ENCODE measurements at regions not wholly inside any gene's neighbourhood (a gene's known extent, or its start where the extent isn't known, plus 50 kb on each side); places are given as distances from the start of the nearest gene placed in this dataset.

DNA sequence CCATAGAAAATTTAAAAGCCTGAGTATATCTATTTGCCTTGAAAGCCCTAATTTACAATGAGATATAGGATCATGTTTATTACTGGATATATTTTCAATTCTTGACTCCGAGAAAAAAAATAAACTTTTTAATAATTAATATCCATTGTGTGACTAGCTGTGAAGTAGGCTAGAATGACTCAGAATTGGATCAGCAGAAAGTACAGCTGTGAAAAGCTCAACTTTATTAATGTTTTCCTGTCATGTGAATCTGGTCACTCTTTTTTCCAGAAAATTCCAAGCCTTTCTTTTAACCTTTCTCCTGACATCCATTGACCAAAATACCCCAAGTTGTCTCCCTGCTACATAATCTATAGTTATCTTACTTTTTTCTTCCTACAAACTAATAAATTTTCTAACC is 171.8 kb upstream of the PACRGL start:
- DNase-seq (ENCODE audit: low read depth): peak; percentile 52

DNA sequence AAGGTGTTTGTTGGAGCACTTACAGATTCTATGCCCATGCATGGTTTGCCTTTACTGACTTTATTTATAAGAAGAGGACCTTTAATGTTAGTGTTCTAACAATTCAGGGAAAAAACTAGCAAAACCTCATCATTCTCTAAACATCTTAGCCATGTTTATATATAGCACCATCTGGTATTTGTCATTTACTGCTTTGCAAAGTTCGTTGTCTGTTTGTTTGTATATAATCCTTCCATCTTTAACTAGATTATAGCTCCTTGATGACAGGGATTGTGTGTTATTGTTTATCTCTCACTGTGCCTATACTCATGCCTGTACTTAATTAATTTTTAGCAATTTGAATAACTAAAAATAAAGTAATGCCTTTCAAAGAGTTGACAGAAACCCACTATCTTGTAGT is 170.6 kb upstream of the PACRGL start:
- DNase-seq (ENCODE audit: low read depth): no peak

DNA sequence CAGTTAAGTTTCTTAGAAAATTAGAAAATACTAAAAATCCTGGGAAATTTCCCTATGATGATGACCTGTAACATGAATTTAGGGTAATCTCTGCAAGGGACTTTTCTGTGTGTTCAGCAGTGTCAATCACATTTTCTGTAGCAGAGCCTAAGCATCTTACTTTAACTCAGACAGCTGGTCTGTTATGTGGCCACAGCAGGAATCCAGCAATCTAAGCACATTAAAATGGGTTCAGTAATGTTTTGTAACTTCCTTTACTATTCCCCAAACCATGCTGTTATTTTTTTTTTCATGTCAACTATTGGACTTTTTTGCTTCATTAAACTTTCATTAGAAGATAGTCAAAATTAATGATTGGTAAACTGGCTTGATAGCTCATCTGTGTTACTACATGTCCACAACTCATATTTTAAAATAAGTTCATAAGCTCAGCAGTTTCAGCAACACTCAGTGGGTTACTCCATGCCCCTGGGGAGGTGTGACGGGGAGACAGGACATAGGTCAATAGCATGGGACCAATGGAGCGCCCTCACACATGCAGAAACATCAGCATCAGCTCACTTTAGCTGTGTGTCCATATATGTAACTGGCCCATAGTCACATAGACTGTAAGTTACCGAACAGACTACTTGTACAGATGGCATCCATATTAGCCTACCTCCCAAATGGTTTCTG is 168.0 kb upstream of the PACRGL start:
- no peak for DNase-seq (ENCODE audit: low read depth)

DNA sequence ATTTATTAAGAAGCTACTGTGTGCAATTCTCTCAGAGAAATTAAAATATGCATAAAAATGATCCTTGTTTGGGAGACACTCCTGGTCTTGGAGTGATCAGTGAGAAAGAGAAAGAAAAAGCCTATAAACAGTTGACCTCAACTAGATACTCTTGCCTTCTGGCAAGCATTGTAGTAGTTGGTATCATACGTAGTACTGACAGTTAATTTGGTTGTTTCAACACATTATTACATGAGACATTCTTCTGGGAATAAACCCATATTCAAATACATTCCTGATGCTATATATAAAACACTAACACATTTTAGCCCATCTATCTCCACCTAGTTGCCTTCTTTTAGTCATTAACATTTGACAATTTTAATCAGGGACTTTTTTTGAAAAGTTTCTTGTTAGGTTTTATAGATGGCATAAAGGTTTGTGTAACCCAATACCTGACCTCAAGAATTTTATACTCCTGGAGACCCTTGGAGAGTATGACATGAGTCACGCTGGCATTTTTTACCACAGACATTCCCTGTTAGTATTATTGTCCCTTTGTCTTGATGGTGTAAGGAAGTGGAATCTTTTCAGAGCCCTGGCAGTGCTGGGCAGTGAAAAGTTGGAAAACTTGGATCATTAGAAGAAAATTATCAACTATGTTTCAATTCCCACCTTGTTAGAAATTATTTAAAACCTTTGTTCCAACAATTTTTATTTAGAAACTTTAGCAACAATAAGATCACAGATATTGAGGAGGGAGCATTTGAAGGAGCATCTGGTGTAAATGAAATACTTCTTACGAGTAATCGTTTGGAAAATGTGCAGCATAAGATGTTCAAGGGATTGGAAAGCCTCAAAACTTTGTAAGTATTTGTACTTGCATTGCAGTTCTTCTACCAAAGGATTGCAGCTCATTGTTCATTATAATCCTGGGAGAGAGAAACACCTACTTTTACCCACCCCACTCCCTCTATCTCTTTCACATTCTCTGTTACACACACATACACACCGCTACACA is 167.1 kb upstream of the PACRGL start:
- peak; percentile 62 for DNase-seq (ENCODE audit: low read depth)

DNA sequence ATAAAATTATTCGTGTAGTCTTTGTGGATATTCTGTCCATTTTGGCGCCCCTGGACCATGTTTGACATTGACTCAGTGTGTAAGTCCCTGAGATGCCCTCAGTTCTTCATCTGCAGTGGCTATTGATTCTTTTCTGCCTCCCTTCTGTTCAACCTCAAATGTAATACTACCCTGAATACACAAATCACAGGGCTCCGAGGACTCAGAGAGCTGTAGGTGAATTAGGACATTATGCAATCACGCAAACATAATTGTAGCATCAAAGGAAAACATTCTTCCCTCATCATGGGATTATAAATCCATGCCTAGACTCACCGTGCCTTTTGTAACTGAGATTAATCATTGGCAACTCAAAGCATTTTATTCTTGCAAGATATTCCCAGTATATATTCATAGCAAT is 161.4 kb upstream of the PACRGL start:
- no peak for DNase-seq (ENCODE audit: low read depth)

DNA sequence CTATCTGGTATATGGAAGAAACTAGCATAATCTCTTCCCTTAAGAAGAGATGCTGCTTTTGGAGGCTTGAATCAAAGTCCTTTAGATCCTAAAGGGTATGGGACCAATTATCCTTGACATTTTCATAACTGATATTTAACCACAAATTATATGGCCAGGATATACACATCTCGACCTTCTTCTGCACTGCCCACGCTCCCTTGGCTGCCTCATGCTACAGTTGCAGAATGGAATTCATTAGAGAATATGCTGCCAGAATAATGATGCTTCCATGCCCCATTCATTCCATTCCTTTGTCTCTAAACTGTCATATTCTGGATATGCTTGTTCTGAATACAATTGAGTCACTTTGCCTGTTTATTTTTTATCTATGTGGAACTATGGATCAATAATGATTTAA is 157.1 kb upstream of the PACRGL start:
- DNase-seq (ENCODE audit: low read depth): no peak

DNA sequence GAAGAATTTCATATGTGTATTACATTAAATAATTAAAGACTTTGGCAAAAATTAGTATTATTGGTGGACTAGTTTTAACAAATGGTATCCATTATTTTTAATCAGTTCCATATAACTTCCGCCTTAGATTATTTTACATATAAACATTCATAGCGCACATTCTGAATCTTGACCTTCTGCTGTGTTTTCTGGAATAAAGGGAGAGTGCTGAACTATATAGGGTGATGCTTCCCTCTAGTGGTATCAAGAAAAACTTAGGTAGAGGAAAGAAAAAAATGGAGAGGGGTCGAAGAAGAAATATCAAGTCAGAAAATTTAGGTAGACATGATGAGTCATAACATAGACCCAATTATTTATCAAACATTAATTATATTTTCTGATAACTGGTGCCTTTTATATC is 155.6 kb upstream of the PACRGL start:
- DNase-seq (ENCODE audit: low read depth): peak; percentile 60

DNA sequence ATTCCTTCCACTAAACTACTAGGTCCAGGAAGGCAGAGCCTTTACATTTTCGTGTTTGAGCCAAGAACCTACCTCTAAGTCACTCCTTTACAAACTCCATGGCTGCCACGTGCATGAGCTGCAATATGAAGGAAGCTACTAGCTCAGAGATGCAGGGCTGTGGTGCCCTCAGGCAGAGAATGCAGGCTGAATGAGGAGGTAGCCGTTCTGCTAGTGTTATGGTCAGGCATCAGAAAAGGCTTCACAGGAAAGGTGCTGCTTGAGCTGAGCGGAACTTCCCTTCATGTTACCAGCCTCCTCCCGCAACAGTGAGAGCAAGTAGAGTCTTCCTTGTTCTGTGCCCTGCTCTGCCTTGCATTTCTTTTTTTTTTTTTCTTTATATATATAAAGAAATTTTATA is 148.3 kb upstream of the PACRGL start:
- no peak for DNase-seq (ENCODE audit: low read depth)

DNA sequence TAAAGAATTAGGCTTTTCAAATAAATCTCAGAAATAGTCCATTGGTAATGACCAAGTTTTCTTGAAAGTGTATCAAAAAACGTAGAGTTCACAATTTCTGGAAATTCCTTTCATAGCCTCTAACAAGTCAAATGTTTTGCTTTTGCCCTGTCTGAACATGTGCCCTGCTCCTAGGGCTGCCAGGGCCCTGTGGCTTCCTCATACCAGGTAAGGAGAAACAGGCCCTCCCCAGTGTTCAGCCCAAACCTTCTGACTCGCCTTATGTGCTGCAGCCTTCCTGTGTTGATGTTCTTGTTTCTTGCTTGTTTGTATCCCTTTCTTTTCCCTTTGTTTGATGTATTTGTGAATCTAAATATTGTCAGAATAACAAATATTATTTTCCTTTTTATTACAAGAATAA is 146.1 kb upstream of the PACRGL start:
- no peak for DNase-seq (ENCODE audit: low read depth)

DNA sequence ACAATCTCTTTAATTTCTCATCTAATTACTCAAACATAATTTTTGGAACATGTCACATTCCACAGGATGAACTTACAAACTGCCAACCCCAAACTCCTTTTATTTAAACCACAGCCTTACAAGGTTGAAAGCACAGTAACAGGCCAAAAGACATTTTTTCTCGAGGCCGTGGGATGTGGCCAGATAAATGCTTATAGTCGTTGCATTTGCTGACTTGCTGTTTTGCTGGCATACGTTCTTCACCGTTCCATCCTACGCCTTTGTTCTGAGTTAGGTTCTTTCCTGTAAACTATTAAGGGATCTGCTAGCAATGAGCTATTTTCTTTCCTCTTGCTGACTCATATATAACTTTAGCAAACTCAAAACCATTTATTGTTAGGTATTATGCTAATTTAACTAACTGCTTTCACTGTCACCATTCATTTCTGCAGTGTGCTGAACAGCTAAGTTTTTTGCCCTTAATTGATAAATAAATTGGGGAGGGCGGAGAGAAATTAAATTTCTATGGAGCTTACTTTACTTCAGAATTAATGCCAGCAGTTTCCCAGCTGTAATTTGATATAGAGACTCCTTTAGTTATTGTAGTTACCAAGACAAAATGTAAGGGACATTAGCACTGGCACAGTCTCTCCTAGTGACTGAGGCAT is 135.1 kb upstream of the PACRGL start:
- DNase-seq (ENCODE audit: low read depth): no peak

DNA sequence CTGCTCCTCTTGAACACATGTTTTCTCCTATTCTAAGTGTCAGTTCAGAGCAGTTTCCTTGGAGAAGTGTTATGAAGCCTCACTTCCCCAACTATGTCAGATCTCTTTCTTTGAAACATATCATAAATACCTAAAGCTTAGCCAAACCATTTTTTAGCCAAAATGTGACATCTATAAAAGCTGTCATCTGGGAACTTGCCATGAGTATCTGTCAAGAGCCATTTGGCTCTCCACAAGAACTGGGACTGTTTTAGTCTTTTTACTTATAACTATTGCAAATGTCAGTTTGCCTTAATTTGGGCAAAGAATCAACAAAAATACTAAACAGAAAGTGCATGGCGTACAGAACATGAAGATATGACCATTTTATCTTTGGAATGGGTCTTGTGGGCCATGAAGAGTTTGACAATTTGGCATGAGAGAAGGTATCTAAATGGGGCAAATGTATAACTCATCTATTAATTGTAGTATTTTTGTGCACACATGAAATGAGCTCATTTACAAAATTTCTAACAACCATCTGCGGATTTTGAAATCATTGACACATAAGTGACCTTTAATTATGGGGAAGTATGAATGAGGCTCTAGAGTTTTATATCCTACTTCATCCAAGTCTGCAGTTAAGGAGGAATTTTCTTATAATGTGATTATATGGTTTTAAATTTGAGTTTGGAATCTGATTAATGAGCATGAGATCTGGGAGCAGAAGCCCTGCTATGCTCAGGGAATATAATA is 129.1 kb upstream of the PACRGL start:
- no peak for DNase-seq (ENCODE audit: low read depth)

DNA sequence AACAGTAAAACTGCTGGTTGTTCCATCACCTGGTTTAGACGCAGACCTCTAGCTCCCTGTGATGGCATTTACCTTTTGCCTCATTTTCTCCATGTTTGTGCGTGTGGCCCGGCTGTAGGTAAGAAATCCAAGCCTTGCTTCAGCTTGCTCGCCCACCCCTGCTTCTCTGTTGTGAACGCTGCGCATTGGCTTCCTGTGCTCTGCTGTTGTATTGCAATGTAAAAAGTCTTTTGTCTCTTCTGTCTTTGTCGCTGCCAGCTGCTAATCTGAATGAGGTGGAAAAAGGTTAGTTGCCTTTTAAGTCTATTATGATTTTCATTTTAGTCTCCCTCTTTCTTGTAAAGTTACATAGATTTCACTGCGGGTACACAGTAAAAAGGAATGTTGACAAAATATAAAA is 127.3 kb upstream of the PACRGL start:
- DNase-seq (ENCODE audit: low read depth): no peak

DNA sequence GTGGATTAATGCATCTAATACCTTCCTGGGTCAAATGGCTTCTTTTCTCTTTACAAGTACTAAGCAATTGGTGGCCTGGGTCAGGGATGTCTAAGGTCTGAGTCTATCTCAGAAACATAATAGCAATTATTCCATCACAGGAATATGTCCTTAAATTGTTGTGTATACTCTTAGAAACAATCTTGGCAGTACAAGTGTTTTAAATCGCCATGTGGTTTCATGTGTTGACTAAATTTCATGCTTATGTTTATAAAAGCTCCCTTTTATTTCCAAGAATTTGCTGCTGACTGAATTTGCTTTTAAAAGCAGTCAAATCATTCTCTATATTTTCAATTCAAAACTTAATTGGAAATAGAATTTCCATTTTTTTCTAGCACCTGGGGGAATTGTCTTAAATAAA is 125.3 kb upstream of the PACRGL start:
- DNase-seq (ENCODE audit: low read depth): no peak

DNA sequence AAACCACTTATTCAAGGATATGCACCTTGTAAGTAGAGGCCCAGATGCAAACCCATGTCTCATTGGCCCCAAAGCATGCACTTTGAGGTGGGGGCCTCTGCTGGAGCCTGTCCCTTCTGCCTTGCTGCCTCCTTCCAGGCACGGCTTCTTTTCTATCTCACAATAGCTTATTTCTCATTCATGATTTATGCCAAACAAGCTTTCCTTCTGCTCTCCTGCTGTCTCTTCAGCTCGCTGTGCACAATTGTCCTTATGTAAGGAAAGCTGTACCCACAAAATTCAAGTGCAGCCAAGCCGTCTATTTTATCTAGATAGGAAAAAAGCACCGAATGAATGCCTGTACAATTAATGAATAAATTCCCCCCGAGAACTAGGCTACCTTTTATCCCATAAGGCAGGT is 124.8 kb upstream of the PACRGL start:
- no peak for DNase-seq (ENCODE audit: low read depth)

DNA sequence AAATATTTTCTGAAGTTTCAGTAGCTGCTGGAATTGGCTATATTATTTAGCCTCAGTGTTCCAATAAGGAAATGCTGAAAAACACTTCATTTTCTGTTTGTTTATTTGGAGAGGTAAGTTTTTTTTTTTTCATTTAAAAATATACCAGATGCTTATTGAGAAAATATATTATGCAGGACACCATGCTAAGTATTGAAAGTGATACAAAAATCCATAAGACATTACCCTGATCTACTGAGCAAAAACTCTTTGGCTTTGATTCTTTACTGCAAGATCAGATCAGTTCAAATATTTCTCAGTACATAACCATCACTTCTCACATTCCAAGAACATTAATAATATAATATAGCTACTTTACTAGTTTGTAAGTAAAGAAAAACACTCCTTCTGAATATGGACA is 123.4 kb upstream of the PACRGL start:
- DNase-seq (ENCODE audit: low read depth): no peak

DNA sequence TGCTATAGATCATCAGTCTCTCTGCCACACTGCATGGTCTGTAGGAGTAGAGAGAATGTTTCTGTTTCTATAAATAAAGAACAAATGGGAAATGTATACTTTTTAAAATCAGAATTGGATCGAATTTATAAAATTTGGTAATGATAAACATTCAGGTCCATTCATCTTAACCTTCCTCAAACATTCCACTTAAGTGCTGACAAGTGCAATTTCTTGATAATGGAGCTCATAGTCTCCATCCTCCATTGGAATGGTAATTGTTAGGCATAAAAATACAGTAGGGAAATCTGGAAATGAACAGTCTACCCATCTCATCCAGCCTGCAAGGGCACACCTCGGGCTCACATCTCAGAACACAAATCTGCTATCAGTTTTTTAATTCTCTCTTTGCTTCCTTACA is 122.6 kb upstream of the PACRGL start:
- DNase-seq (ENCODE audit: low read depth): no peak

DNA sequence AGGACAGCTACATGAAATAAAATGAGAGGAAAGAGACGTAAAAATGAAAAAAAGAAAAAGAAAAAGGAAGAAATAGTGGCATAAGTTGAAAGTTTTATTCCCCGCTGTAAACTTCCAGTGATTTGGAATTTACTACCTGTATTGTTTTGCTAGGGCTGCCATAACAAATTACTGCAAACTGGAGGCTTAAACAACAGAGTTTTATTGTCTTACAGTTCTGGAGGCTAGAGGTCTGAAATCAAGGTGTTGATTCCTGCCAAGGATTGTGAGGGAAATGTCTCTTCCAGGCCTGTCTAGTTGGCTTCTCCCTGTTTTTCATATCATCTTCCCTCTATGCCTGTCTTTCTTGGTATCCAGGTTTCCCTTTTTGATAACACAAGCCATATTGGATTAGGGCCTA is 119.4 kb upstream of the PACRGL start:
- no peak for DNase-seq (ENCODE audit: low read depth)

DNA sequence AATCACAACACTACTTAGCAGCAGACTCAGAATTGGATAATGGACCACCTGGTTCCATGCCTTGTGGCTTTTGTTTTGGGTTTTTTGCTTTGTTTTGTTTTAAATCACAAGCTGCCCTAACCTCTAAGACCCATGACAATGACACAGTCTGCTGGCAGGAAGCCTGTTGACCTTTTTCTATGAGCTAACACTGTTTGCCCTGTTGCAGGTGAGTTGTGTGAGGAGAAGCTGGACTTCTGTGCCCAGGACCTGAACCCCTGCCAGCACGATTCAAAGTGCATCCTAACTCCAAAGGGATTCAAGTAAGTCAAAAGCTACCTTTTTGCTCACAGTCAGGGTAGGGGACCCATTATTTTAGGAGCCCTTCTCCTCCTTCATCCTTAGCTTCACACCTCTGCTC is 110.8 kb upstream of the PACRGL start:
- no peak for DNase-seq (ENCODE audit: low read depth)

DNA sequence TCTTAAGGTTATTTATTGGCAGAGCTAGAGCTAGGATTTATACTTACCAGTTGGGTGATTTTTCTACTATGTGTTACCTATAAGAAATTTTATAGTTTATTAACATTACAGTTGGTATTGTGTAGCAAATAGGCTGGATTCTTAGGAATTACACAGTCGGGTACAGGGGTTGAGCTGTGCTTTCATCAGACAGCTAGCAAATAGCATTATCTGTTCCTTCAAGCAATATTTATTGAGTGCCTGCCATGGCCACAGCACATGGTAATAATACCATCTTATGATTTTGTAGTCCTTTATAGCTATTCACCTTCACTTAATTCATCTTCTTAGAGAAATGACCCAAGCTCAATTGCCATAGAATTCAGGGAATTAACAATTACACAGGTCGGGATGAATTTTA is 109.4 kb upstream of the PACRGL start:
- no peak for DNase-seq (ENCODE audit: low read depth)

DNA sequence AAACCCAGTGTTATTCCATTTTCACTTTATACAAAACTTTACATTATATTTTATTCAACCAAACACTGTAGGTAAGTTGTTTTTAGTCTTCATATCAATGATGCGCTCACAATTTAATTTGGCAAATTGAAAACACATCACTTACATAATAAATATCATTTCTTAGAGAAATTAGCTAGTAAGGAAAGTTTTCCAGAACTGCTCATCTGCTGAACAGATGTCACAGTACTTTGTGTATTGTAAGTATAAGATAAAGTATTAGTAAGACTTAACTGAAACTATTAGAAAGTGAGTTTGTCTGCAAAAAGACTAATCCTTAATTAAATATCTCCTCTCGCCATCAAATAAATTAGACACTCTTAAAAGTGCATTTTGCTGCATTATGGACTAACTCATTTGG is 108.7 kb upstream of the PACRGL start:
- DNase-seq (ENCODE audit: low read depth): no peak

DNA sequence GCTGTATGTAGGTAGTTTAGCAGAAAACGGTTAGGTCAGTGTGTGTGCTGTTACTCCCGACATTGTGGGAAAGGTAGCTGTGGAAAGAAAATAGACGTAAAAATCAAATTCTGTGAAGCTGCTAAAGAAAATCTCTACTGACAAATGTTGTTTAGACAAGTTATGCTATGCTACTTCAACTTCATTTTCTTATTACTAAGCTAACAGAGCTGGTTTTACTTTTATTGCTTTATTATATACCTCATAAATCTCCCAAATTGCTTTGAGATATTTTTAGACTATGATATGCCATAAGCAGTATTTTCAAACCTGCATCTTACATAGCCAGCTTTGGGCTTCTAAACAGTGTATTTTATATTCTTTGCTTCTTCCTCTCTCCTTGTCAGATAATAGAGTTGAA is 108.2 kb upstream of the PACRGL start:
- DNase-seq (ENCODE audit: low read depth): no peak

DNA sequence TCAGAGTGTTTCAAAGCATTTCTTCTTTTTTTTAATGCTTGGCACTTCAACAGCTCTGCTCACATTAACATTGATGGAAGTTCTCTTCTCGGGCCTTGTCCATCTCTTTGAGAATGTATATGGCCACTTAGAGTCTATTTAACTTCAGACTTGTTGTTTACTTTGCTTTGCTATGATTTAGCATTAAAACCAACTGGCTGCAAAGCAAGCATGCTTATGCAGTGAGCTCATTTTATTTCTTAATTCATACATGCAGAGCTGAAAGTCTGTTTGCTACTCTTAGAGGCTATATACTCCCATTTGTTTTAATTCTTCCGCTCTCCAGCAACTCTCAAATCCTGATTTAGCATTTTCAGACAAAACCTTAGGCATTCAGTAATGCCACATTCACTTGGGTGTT is 107.6 kb upstream of the PACRGL start:
- no peak for DNase-seq (ENCODE audit: low read depth)
